Smooth muscle cell (in vitro differentiated cells): ENCODE measurements at regions not wholly inside any gene's neighbourhood (a gene's known extent, or its start where the extent isn't known, plus 50 kb on each side); places are given as distances from the start of the nearest gene placed in this dataset.

Source experiments
- DNase-seq: peaks from one replicate; lab custom pipeline; 2025; ENCODE audit not compliant: unreplicated experiment; lab: John Stamatoyannopoulos, UW
- H2AFZ ChIP-seq: fragments of 200-600 bp; sonication (generic); 2 replicates; pipeline ENCODE4 v1.6.0; 2016; ENCODE audit warnings: antibody characterized with exemption, low read depth, mild to moderate bottlenecking
- H3F3A ChIP-seq: fragments of 200-600 bp; sonication (generic); 2 replicates; pipeline ENCODE4 v1.6.0; 2017; ENCODE audit warnings: antibody characterized with exemption, low read depth
- H3K27ac ChIP-seq: fragments of 200-600 bp; sonication (generic); 2 replicates; pipeline ENCODE4 v1.5.1; 2016; ENCODE audit warnings: low read depth, mild to moderate bottlenecking
- H3K27me3 ChIP-seq: fragments of 200-600 bp; sonication (generic); 2 replicates; pipeline ENCODE4 v1.6.1; 2016; ENCODE audit warnings: low read depth, mild to moderate bottlenecking
- H3K36me3 ChIP-seq: fragments of 200-600 bp; sonication (generic); 2 replicates; pipeline ENCODE4 v1.5.1; 2016; ENCODE audit warnings: low read depth
- H3K4me1 ChIP-seq: fragments of 200-600 bp; sonication (generic); 2 replicates; pipeline ENCODE4 v1.5.1; 2016; ENCODE audit warnings: low read depth
- H3K4me2 ChIP-seq: fragments of 200-600 bp; sonication (generic); 2 replicates; pipeline ENCODE4 v1.6.0; 2016; ENCODE audit warnings: mild to moderate bottlenecking
- H3K4me3 ChIP-seq: fragments of 200-600 bp; sonication (generic); 2 replicates; pipeline ENCODE4 v1.5.1; 2016; ENCODE audit warnings: mild to moderate bottlenecking
- H3K79me2 ChIP-seq: fragments of 200-600 bp; sonication (generic); 2 replicates; pipeline ENCODE4 v1.6.0; 2016; ENCODE audit warnings: low read depth, mild to moderate bottlenecking
- H3K9ac ChIP-seq: fragments of 200-600 bp; sonication (generic); 2 replicates; pipeline ENCODE4 v1.6.0; 2016; ENCODE audit warnings: low read depth
- H3K9me3 ChIP-seq: fragments of 200-600 bp; sonication (generic); replicated peaks from 2 replicates; pipeline ENCODE4 v1.5.1; 2016; ENCODE audit warnings: low read depth
- H4K20me1 ChIP-seq: fragments of 200-600 bp; sonication (generic); 2 replicates; pipeline ENCODE4 v1.6.0; 2016; ENCODE audit warnings: low read depth
- CTCF ChIP-seq: fragments of 200-600 bp; sonication (generic); IDR thresholded peaks from 2 replicates; pipeline ENCODE4 v1.5.1; 2017; ENCODE audit warnings: borderline replicate concordance, mild to moderate bottlenecking, antibody characterized with exemption; ENCODE audit not compliant: insufficient read depth, poor library complexity, severe bottlenecking
- WGBS: methylation state at CpG from one replicate; pipeline ENCODE4 v1.1.7; 2016; ENCODE audit warnings: low lambda C conversion rate; 5-methylcytosine and 5-hydroxymethylcytosine counted together

GRCh38 chr2:64262071-64262470, 117.9 kb upstream of the PELI1 start:
- H3K36me3 ChIP-seq = no peaks in the 10 kb centered on the region
- no peaks in the 10 kb centered on the region for H3K27me3 ChIP-seq
- H3K4me1 ChIP-seq = peaks cover 12% of the 10 kb centered on the region
- H3K27ac ChIP-seq = no peak overlapping the region
- no peak overlapping the region for H3K4me2 ChIP-seq
- H4K20me1 ChIP-seq = no peaks in the 10 kb centered on the region
- peaks cover 3% of the 10 kb centered on the region for H3F3A ChIP-seq
- H3K9ac ChIP-seq = no peak overlapping the region
- H3K79me2 ChIP-seq = no peaks in the 10 kb centered on the region
- no peaks in the 10 kb centered on the region for H3K9me3 ChIP-seq
- H3K4me3 ChIP-seq = no peak overlapping the region
- no peak overlapping the region for H2AFZ ChIP-seq
- no peak for DNase-seq
- no peak for TF ChIP-seq CTCF
- WGBS = 78% methylated on average over 3 of the region's 3 CpGs

GRCh38 chr2:64262816-64263215, 118.6 kb upstream of the PELI1 start:
- no peaks in the 10 kb centered on the region for H3K36me3 ChIP-seq
- no peak for DNase-seq
- no peaks in the 10 kb centered on the region for H3K27me3 ChIP-seq
- H3K27ac ChIP-seq = peak overlapping the region; percentile 80
- peaks cover 12% of the 10 kb centered on the region for H3K4me1 ChIP-seq
- no peaks in the 10 kb centered on the region for H3K79me2 ChIP-seq
- peak overlapping the region; percentile 66 for H3K4me2 ChIP-seq
- H4K20me1 ChIP-seq = no peaks in the 10 kb centered on the region
- H2AFZ ChIP-seq = no peak overlapping the region
- no peak for TF ChIP-seq CTCF
- no peaks in the 10 kb centered on the region for H3K9me3 ChIP-seq
- H3K4me3 ChIP-seq = no peak overlapping the region
- peaks cover 3% of the 10 kb centered on the region for H3F3A ChIP-seq
- H3K9ac ChIP-seq = no peak overlapping the region
- WGBS = 92% methylated on average over 3 of the region's 3 CpGs

GRCh38 chr2:64263315-64263714, 119.1 kb upstream of the PELI1 start:
- Histone ChIP-seq H3K4me2 (peak overlapping the region; percentile 66), H3K9ac (no peak overlapping the region), H3K9me3 (no peaks in the 10 kb centered on the region), H4K20me1 (no peaks in the 10 kb centered on the region), H3K4me1 (peaks cover 12% of the 10 kb centered on the region), H3K27ac (peak overlapping the region; percentile 80), H3K27me3 (no peaks in the 10 kb centered on the region), H3K4me3 (no peak overlapping the region), H2AFZ (no peak overlapping the region), H3K79me2 (no peaks in the 10 kb centered on the region), H3F3A (peaks cover 3% of the 10 kb centered on the region), H3K36me3 (no peaks in the 10 kb centered on the region)
- 12% methylated on average over 6 of the region's 6 CpGs for WGBS
- no peak for DNase-seq
- no peak for TF ChIP-seq CTCF

- Histone ChIP-seq H4K20me1 (no peaks in the 10 kb centered on the region), H3F3A (peaks cover 8% of the 10 kb centered on the region), H3K36me3 (no peaks in the 10 kb centered on the region), H3K27me3 (no peaks in the 10 kb centered on the region), H3K4me1 (peaks cover 17% of the 10 kb centered on the region), H3K4me2 (peak overlapping the region; percentile 9), H3K27ac (peak overlapping the region; percentile 7), H3K4me3 (no peak overlapping the region), H3K79me2 (no peaks in the 10 kb centered on the region), H2AFZ (no peak overlapping the region), H3K9ac (no peak overlapping the region), H3K9me3 (no peaks in the 10 kb centered on the region)
- TF ChIP-seq CTCF = no peak
- WGBS = 73% methylated on average over 1 of the region's 1 CpG
- no peak for DNase-seq
Measured at GRCh38 chr2:64267699-64268098, 123.5 kb upstream of the PELI1 start.
